ENCODE measurements at regions not wholly inside any gene's neighbourhood (a gene's known extent, or its start where the extent isn't known, plus 50 kb on each side); places are given as distances from the start of the nearest gene placed in this dataset.

DNA sequence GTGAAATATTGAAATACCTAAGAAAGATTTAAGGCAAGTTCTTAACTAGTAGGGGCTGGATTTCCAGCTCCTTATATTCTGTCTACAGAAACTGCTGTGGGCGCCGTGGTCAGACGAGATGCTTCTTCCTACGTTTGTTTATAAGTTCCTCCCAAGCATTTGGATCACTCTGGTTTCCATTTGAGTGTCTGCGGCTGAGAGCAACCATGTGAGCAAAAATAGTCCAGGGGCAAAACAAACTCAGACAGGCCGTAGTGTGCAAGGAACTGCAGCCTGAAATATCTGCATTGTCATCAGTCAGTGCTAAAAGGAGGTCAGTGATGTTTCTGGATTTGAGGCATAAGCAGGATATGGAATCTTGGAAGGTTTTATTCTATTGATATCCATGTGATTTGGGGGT is 485.9 kb upstream of the JAG1 start:
- TF ChIP-seq, protein P1, sequence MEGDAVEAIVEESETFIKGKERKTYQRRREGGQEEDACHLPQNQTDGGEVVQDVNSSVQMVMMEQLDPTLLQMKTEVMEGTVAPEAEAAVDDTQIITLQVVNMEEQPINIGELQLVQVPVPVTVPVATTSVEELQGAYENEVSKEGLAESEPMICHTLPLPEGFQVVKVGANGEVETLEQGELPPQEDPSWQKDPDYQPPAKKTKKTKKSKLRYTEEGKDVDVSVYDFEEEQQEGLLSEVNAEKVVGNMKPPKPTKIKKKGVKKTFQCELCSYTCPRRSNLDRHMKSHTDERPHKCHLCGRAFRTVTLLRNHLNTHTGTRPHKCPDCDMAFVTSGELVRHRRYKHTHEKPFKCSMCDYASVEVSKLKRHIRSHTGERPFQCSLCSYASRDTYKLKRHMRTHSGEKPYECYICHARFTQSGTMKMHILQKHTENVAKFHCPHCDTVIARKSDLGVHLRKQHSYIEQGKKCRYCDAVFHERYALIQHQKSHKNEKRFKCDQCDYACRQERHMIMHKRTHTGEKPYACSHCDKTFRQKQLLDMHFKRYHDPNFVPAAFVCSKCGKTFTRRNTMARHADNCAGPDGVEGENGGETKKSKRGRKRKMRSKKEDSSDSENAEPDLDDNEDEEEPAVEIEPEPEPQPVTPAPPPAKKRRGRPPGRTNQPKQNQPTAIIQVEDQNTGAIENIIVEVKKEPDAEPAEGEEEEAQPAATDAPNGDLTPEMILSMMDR (conservative IDR thresholded peaks at IDR 0.05 in 1 of 2, IDR thresholded peaks at IDR 0.05 in 1 of 2; ENCODE audit: extremely low read depth in 1 of 2, insufficient read depth in 1 of 2, low read depth in 1 of 2, low read length in 2 of 2) = no peak
- TF ChIP-seq EZH2 (IDR thresholded peaks at IDR 0.05; ENCODE audit: borderline replicate concordance, low read length) = no peak

Measured in mammary epithelial cell (primary cell).